Panc1 (cell line): ENCODE measurements at regions not wholly inside any gene's neighbourhood (a gene's known extent, or its start where the extent isn't known, plus 50 kb on each side); places are given as distances from the start of the nearest gene placed in this dataset.
"Not testable (repeated sequence)": the region's sequence is repeated elsewhere in the genome, so short reads cannot be mapped to it uniquely, and the experiment has no call there.

ENCODE experiments used
- ATAC-seq: fragments of 200-7000 bp; cut with Tn5 transposase; 2 replicates; pipeline ENCODE4 v1.9.1; 2020; ENCODE audit warnings: mild to moderate bottlenecking, moderate library complexity
- BruUV-seq: library from RNA; stranded (reverse); fragments of 400-500 nt; replicated peaks from 2 replicates; lab custom pipeline; 2021; lab: Mats Ljungman, UMichigan
- CTCF ChIA-PET: fragments of 300-600 bp; sonication (Branson Sonifier 250); formaldehyde crosslinking; loops from one replicate; lab custom pipeline; 2022; ENCODE audit warnings: antibody characterized with exemption; lab: Charles Lee
- POLR2A ChIA-PET: fragments of 300-600 bp; sonication (Branson Sonifier 250); formaldehyde crosslinking; loops from one replicate; lab custom pipeline; 2022; ENCODE audit warnings: antibody characterized with exemption; lab: Charles Lee
- DNase-seq: peaks from one replicate; pipeline ENCODE4 v3.0.0-alpha.2; 2010; ENCODE audit warnings: low read depth, low spot score
- H3K27ac ChIP-seq: 2 replicates; pipeline ENCODE4 v1.5.1; 2011; ENCODE audit warnings: mild to moderate bottlenecking, low read length, inconsistent platforms
- H3K27me3 ChIP-seq: fragments of 200-500 bp; sonication (Bioruptor generic); 2 replicates; pipeline ENCODE4 v1.6.0; 2014; ENCODE audit warnings: low read length, inconsistent platforms; ENCODE audit not compliant: control insufficient read depth, insufficient read depth
- H3K36me3 ChIP-seq: fragments of 200-500 bp; sonication (Bioruptor generic); 2 replicates; pipeline ENCODE4 v1.5.1; 2014; ENCODE audit warnings: inconsistent platforms, mild to moderate bottlenecking, low read length, moderate library complexity; ENCODE audit not compliant: control insufficient read depth, insufficient read depth
- H3K4me1 ChIP-seq: 2 replicates; pipeline ENCODE4 v1.5.1; 2011; ENCODE audit warnings: inconsistent platforms, mild to moderate bottlenecking, low read length, moderate library complexity; ENCODE audit not compliant: control insufficient read depth, insufficient read depth
- H3K4me3 ChIP-seq, 2 experiments: 2 replicates each; pipeline ENCODE4 v1.5.1; 2011 to 2012; ENCODE audit warnings: low read depth in 2 of 2, low read length in 2 of 2, mild to moderate bottlenecking in 2 of 2, inconsistent platforms in 1 of 2, moderate library complexity in 1 of 2
- H3K9me3 ChIP-seq: fragments of 200-500 bp; sonication (Bioruptor generic); 2 replicates; pipeline ENCODE4 v1.5.1; 2014; ENCODE audit warnings: low read depth, mild to moderate bottlenecking, inconsistent platforms, low read length, moderate library complexity; ENCODE audit not compliant: control insufficient read depth, insufficient read depth
- POLR2AphosphoS5 ChIP-seq: IDR thresholded peaks from 2 replicates; pipeline ENCODE4 v1.6.1; 2012; ENCODE audit warnings: mild to moderate bottlenecking, low read depth, low read length, moderate library complexity
- SIN3A ChIP-seq: IDR thresholded peaks from 2 replicates; pipeline ENCODE4 v1.6.1; 2012; ENCODE audit warnings: low read depth, mild to moderate bottlenecking, low read length, moderate library complexity, borderline replicate concordance; ENCODE audit not compliant: insufficient read depth
- TCF7L2 ChIP-seq: IDR thresholded peaks from 2 replicates; pipeline ENCODE4 v1.6.1; 2011; ENCODE audit warnings: mild to moderate bottlenecking, low read depth, low read length, inconsistent platforms
- in situ Hi-C: cut with HindIII; loops from 2 replicates; pipeline ENCODE4 v1.10.0; 2016; ENCODE audit warnings: low sequenced_read_pairs, low pct_unique_long_range_greater_than_20kb
- intact Hi-C: fragments of 100-400 bp; cut with micrococcal nuclease; formaldehyde crosslinking; loops from one replicate; pipeline ENCODE4 v1.10.0; 2022; ENCODE audit not compliant: unreplicated experiment
- TF ChIP-seq, protein P1 (sequence below): fragments of 450-650 bp; IDR thresholded peaks from 2 replicates; pipeline ENCODE4 v1.5.1; 2017; ENCODE audit warnings: mild to moderate bottlenecking
- TF ChIP-seq, protein P2 (sequence below), 2 experiments: IDR thresholded peaks; 2 replicates each; pipeline ENCODE4 v1.6.1; 2011 to 2012; ENCODE audit warnings: low read depth in 2 of 2, control low read depth in 1 of 2, low read length in 1 of 2, mild to moderate bottlenecking in 1 of 2, moderate library complexity in 1 of 2; ENCODE audit not compliant: insufficient read depth in 1 of 2

DNA sequence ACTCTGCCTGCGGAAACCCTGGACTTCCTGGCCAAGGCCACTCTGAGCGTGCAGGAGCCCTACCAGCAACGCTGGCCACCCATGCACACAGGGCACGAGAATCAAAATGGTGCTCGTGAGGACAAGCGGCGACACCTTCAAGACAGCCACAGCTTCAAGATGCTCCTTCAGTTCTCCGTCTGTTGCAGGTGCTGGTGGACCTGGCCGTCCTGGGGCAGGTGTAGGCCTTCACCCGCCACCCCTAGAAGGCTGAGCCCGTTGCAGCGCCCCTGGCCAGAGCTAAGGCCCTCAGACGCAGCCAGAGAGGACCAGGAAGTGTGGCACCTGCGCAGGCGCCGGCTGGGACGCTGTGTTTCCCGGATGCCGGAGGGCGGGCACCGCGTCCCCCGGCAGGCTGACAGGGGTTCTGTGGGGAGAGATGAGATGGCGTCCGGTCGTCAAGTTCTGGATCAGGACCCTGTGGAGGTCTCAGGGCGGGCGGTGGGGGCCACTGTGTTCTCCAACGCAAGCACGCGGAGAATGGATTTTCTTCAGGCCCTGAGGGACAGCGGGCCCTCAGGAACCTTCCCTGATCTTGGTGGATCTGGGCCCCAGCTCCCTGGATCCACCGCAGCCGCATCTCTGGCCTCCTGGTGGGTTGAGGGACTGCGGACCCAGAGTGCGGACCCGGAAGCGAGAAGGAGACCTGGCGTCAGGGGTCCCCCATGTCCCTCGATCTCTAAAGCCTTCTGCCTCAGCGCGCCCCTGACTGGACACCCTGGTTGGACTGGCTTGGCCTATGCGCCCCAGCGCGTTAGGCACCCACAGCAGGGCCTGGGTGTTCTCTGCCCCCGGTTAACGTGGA lies 1770.8 kb upstream of the CDH9 start:
- POLR2A ChIA-PET: no interaction called here
- BruUV-seq: no TSS peak
- H3K9me3 ChIP-seq: no peaks in the 10 kb centered on the region; the same call in 1 of the 2 replicates
- DNase-seq: no peak
- H3K36me3 ChIP-seq: no peaks in the 10 kb centered on the region
- no peaks in the 10 kb centered on the region for H3K4me1 ChIP-seq
- H3K27ac ChIP-seq: no peak overlapping the region
- ATAC-seq: no peak
- H3K27me3 ChIP-seq: no peaks in the 10 kb centered on the region
- H3K4me3 ChIP-seq: no peak overlapping the region
- intact Hi-C loops: no loop called here
- in situ Hi-C loops: no loop called here
- TF ChIP-seq, protein P1, sequence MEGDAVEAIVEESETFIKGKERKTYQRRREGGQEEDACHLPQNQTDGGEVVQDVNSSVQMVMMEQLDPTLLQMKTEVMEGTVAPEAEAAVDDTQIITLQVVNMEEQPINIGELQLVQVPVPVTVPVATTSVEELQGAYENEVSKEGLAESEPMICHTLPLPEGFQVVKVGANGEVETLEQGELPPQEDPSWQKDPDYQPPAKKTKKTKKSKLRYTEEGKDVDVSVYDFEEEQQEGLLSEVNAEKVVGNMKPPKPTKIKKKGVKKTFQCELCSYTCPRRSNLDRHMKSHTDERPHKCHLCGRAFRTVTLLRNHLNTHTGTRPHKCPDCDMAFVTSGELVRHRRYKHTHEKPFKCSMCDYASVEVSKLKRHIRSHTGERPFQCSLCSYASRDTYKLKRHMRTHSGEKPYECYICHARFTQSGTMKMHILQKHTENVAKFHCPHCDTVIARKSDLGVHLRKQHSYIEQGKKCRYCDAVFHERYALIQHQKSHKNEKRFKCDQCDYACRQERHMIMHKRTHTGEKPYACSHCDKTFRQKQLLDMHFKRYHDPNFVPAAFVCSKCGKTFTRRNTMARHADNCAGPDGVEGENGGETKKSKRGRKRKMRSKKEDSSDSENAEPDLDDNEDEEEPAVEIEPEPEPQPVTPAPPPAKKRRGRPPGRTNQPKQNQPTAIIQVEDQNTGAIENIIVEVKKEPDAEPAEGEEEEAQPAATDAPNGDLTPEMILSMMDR: no peak
- TF ChIP-seq, protein P2, sequence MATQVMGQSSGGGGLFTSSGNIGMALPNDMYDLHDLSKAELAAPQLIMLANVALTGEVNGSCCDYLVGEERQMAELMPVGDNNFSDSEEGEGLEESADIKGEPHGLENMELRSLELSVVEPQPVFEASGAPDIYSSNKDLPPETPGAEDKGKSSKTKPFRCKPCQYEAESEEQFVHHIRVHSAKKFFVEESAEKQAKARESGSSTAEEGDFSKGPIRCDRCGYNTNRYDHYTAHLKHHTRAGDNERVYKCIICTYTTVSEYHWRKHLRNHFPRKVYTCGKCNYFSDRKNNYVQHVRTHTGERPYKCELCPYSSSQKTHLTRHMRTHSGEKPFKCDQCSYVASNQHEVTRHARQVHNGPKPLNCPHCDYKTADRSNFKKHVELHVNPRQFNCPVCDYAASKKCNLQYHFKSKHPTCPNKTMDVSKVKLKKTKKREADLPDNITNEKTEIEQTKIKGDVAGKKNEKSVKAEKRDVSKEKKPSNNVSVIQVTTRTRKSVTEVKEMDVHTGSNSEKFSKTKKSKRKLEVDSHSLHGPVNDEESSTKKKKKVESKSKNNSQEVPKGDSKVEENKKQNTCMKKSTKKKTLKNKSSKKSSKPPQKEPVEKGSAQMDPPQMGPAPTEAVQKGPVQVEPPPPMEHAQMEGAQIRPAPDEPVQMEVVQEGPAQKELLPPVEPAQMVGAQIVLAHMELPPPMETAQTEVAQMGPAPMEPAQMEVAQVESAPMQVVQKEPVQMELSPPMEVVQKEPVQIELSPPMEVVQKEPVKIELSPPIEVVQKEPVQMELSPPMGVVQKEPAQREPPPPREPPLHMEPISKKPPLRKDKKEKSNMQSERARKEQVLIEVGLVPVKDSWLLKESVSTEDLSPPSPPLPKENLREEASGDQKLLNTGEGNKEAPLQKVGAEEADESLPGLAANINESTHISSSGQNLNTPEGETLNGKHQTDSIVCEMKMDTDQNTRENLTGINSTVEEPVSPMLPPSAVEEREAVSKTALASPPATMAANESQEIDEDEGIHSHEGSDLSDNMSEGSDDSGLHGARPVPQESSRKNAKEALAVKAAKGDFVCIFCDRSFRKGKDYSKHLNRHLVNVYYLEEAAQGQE (IDR thresholded peaks at IDR 0.05; ENCODE audit: insufficient read depth in 1 of 2, low read depth in 2 of 2, low read length in 1 of 2): no peak
- TF ChIP-seq TCF7L2: no peak
- no peak for TF ChIP-seq POLR2AphosphoS5
- TF ChIP-seq SIN3A: no peak
- CTCF ChIA-PET: no interaction called here

DNA sequence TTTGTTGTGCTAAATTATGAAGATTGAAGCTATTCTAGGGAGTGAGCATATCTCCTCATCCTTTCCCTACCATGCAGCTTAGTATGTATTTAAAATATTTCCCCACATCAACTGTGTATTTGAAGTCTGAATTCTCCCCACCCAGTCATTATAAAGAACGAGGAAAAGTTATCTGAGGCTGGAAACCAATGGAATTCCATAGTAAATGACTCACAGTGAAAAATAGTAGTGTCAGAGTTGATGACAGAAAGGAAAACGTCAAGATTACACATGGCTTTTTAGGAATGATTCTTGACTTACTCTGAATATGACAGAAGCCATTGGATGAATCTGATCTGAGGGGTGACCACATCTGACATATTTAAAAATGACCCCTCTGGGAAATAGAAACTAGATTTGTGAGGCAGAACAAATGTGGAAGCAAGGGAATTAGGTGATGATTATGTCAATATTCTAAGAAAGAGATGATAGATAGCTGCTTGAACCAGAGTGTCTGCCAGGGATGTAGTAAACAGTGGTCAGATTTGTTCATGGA lies 1768.9 kb upstream of the CDH9 start:
- in situ Hi-C loops (no loop called here), intact Hi-C loops (no loop called here)
- ATAC-seq: no peak
- ChIA-PET POLR2A (no interaction called here), CTCF (no interaction called here)
- Histone ChIP-seq H3K4me3 (no peak overlapping the region), H3K9me3 (no peaks in the 10 kb centered on the region; the same call in 1 of the 2 replicates), H3K27ac (no peak overlapping the region), H3K27me3 (no peaks in the 10 kb centered on the region), H3K4me1 (no peaks in the 10 kb centered on the region), H3K36me3 (no peaks in the 10 kb centered on the region)
- BruUV-seq: no TSS peak
- TF ChIP-seq, protein P2 (IDR thresholded peaks at IDR 0.05; ENCODE audit: insufficient read depth in 1 of 2, low read depth in 2 of 2, low read length in 1 of 2): no peak
- TF ChIP-seq, protein P1: no peak
- TF ChIP-seq SIN3A: no peak
- no peak for TF ChIP-seq POLR2AphosphoS5
- TF ChIP-seq TCF7L2: no peak
- DNase-seq: no peak

DNA sequence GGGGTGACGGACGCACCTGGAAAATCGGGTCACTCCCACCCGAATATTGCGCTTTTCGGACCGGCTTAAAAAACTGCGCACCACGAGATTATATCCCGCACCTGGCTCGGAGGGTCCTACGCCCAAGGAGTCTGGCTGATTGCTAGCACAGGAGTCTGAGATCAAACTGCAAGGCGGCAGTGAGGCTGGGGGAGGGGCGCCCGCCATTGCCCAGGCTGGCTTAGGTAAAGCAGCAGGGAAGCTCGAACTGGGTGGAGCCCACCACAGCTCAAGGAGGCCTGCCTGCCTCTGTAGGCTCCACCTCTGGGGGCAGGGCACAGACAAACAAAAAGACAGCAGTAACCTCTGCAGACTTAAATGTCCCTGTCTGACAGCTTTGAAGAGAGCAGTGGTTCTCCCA lies 1760.6 kb upstream of the CDH9 start:
- ATAC-seq, BruUV-seq, CTCF ChIA-PET, in situ Hi-C loops, H3K9me3 ChIP-seq, H3K27ac ChIP-seq, H3K27me3 ChIP-seq, DNase-seq, H3K4me3 ChIP-seq, H3K36me3 ChIP-seq, POLR2A ChIA-PET, H3K4me1 ChIP-seq, intact Hi-C loops: not testable (repeated sequence)
